H1 (cell line): ENCODE measurements at regions not wholly inside any gene's neighbourhood (a gene's known extent, or its start where the extent isn't known, plus 50 kb on each side); places are given as distances from the start of the nearest gene placed in this dataset.

Experiments
- CTCF ChIA-PET: fragments of 300-600 bp; sonication (Branson Sonifier 250); formaldehyde crosslinking; loops from one replicate; lab custom pipeline; 2021; ENCODE audit not compliant: partially characterized antibody; lab: Charles Lee
- POLR2A ChIA-PET: fragments of 300-600 bp; sonication (Branson Sonifier 250); formaldehyde crosslinking; loops from one replicate; lab custom pipeline; 2021; ENCODE audit warnings: inconsistent platforms; ENCODE audit not compliant: partially characterized antibody; lab: Charles Lee
- DNase-seq, 2 experiments: peaks; one replicate each; pipeline versions ENCODE4 v3.0.0 to v3.0.0-alpha.2; 2010 to 2022; ENCODE audit warnings: low spot score in 2 of 2, low read depth in 1 of 2, mixed read lengths in 1 of 2
- FAIRE-seq: peaks from 2 replicates; lab custom pipeline; 2011; peaks lifted over from hg19 to GRCh38; lab: Jason Lieb, UNC
- H2AFZ ChIP-seq: 2 replicates; pipeline ENCODE4 v1.8.1; 2012; ENCODE audit warnings: low read length, inconsistent platforms
- H2AK5ac ChIP-seq: 2 replicates; pipeline ENCODE4 v1.6.1; 2013; ENCODE audit warnings: low read depth, low read length
- H2BK120ac ChIP-seq: replicated peaks from 2 replicates; pipeline ENCODE3; 2013; ENCODE audit warnings: low read depth, low read length, inconsistent platforms
- H2BK12ac ChIP-seq: 2 replicates; pipeline ENCODE4 v1.6.1; 2013; ENCODE audit warnings: low read depth, low read length
- H2BK15ac ChIP-seq: 2 replicates; pipeline ENCODE4 v1.6.1; 2013; ENCODE audit warnings: low read length
- H2BK20ac ChIP-seq: 2 replicates; pipeline ENCODE4 v1.6.1; 2013; ENCODE audit warnings: low read length
- H2BK5ac ChIP-seq: 2 replicates; pipeline ENCODE4 v1.6.1; 2013; ENCODE audit warnings: low read depth, low read length
- H3K14ac ChIP-seq: 2 replicates; pipeline ENCODE4 v1.6.1; 2013; ENCODE audit warnings: inconsistent platforms; ENCODE audit not compliant: insufficient read length
- H3K18ac ChIP-seq: 2 replicates; pipeline ENCODE4 v1.6.1; 2013; ENCODE audit warnings: low read length; ENCODE audit errors: extremely low read depth
- H3K23ac ChIP-seq: 2 replicates; pipeline ENCODE4 v1.6.1; 2013; ENCODE audit warnings: inconsistent platforms; ENCODE audit not compliant: insufficient read length
- H3K23me2 ChIP-seq: 2 replicates; pipeline ENCODE4 v1.6.1; 2013; ENCODE audit warnings: low read depth, low read length
- H3K27ac ChIP-seq: 2 replicates; pipeline ENCODE4 v1.6.1; 2011; ENCODE audit warnings: low read depth, low read length, inconsistent platforms
- H3K27me3 ChIP-seq, 4 experiments: replicated peaks in 1 of 4; 1 replicate in 1 of 4; 2 replicates in 3 of 4; pipeline versions ENCODE4 v1.6.1 to v1.8.1; 2011 to 2013; ENCODE audit warnings: low read length in 3 of 4, mild to moderate bottlenecking in 3 of 4, inconsistent platforms in 2 of 4, mixed read lengths in 2 of 4, moderate library complexity in 1 of 4; ENCODE audit not compliant: control insufficient read depth in 3 of 4, insufficient read depth in 3 of 4; ENCODE audit errors: extremely low read depth in 1 of 4
- H3K36me3 ChIP-seq, 4 experiments: 2 replicates each; pipeline versions ENCODE4 v1.6.1 to v1.8.1; 2011 to 2013; ENCODE audit warnings: mild to moderate bottlenecking in 4 of 4, low read length in 3 of 4, moderate library complexity in 2 of 4, control low read depth in 1 of 4, inconsistent platforms in 1 of 4; ENCODE audit not compliant: insufficient read depth in 4 of 4, control insufficient read depth in 2 of 4
- H3K4ac ChIP-seq: replicated peaks from 2 replicates; pipeline ENCODE3; 2013; ENCODE audit warnings: low read length, low read depth, mixed read lengths, inconsistent platforms; ENCODE audit not compliant: insufficient read length
- H3K4me1 ChIP-seq, 4 experiments: replicated peaks in 1 of 4; 1 replicate in 1 of 4; 2 replicates in 3 of 4; pipeline versions ENCODE4 v1.6.1 to v1.8.1; 2011 to 2013; ENCODE audit warnings: low read length in 3 of 4, inconsistent platforms in 2 of 4, mixed read lengths in 1 of 4; ENCODE audit not compliant: insufficient read depth in 4 of 4, control insufficient read depth in 3 of 4
- H3K4me2 ChIP-seq, 2 experiments: 2 replicates each; pipeline versions ENCODE4 v1.6.1 to v1.8.1; 2011 to 2013; ENCODE audit warnings: low read depth in 2 of 2, low read length in 2 of 2, control low read depth in 1 of 2, inconsistent platforms in 1 of 2, mild to moderate bottlenecking in 1 of 2; ENCODE audit not compliant: insufficient read depth in 1 of 2
- H3K4me3 ChIP-seq, 4 experiments: fragments of 200-600, 300-600 bp in 1 of 4; sonication (generic), shearing (Covaris generic), sonication (Bioruptor Twin) in 1 of 4; 2 replicates each; pipeline versions ENCODE4 v1.5.1 to v1.8.1; 2011 to 2016; ENCODE audit warnings: low read length in 4 of 4, low read depth in 3 of 4, control low read depth in 2 of 4, inconsistent platforms in 2 of 4, mild to moderate bottlenecking in 2 of 4, mixed read lengths in 1 of 4, moderate library complexity in 1 of 4; ENCODE audit not compliant: insufficient read depth in 2 of 4; ENCODE audit errors: extremely low read depth in 1 of 4
- H3K56ac ChIP-seq: replicated peaks from 2 replicates; pipeline ENCODE3; 2013; ENCODE audit warnings: low read depth, mild to moderate bottlenecking, mixed read lengths, low read length, inconsistent platforms; ENCODE audit not compliant: insufficient read length
- H3K79me1 ChIP-seq: 2 replicates; pipeline ENCODE4 v1.6.1; 2013; ENCODE audit warnings: low read depth, low read length, control low read depth
- H3K79me2 ChIP-seq, 2 experiments: 2 replicates each; pipeline versions ENCODE4 v1.6.1 to v1.8.1; 2012 to 2013; ENCODE audit warnings: low read length in 2 of 2, mild to moderate bottlenecking in 2 of 2, inconsistent platforms in 1 of 2; ENCODE audit not compliant: insufficient read depth in 2 of 2, control insufficient read depth in 1 of 2
- H3K9ac ChIP-seq, 4 experiments: replicated peaks in 1 of 4; 1 replicate in 1 of 4; 2 replicates in 3 of 4; pipeline versions ENCODE4 v1.6.1 to v1.8.1; 2011 to 2013; ENCODE audit warnings: low read depth in 3 of 4, low read length in 3 of 4, control low read depth in 2 of 4, mild to moderate bottlenecking in 2 of 4, moderate library complexity in 2 of 4, inconsistent platforms in 1 of 4; ENCODE audit errors: extremely low read depth in 1 of 4
- H3K9me3 ChIP-seq, 2 experiments: 2 replicates each; pipeline versions ENCODE4 v1.6.1 to v1.8.1; 2012 to 2013; ENCODE audit warnings: mild to moderate bottlenecking in 2 of 2, moderate library complexity in 2 of 2, control low read depth in 1 of 2, inconsistent platforms in 1 of 2, low read depth in 1 of 2, low read length in 1 of 2, mixed read lengths in 1 of 2; ENCODE audit not compliant: insufficient read depth in 2 of 2
- H4K20me1 ChIP-seq, 2 experiments: replicated peaks in 1 of 2; 2 replicates each; pipeline versions ENCODE3 to v1.8.1; 2011 to 2013; ENCODE audit warnings: inconsistent platforms in 2 of 2, low read length in 2 of 2, mild to moderate bottlenecking in 1 of 2; ENCODE audit not compliant: insufficient read depth in 2 of 2, control insufficient read depth in 1 of 2
- H4K5ac ChIP-seq: 2 replicates; pipeline ENCODE4 v1.6.1; 2013; ENCODE audit warnings: low read length, low read depth, mixed read lengths, inconsistent platforms; ENCODE audit not compliant: insufficient read length
- H4K8ac ChIP-seq: 2 replicates; pipeline ENCODE4 v1.8.0; 2013; ENCODE audit warnings: mild to moderate bottlenecking, moderate library complexity, low read length, inconsistent platforms; ENCODE audit not compliant: insufficient read depth; ENCODE audit errors: extremely low read depth
- H4K91ac ChIP-seq: replicated peaks from 2 replicates; pipeline ENCODE3; 2013; ENCODE audit warnings: low read length, mixed read lengths, inconsistent platforms; ENCODE audit not compliant: insufficient read length
- CEBPB ChIP-seq: IDR thresholded peaks from 2 replicates; pipeline ENCODE4 v1.6.1; 2012; ENCODE audit warnings: low read depth, low read length
- GABPA ChIP-seq: IDR thresholded peaks from 2 replicates; pipeline ENCODE4 v1.6.1; 2011; ENCODE audit warnings: mild to moderate bottlenecking, low read length, moderate library complexity, borderline replicate concordance; ENCODE audit not compliant: insufficient read depth
- HDAC6 ChIP-seq: IDR thresholded peaks from one replicate; pipeline ENCODE4 v1.7.1; 2012; ENCODE audit warnings: low read depth, mild to moderate bottlenecking, inconsistent platforms, low read length, moderate library complexity
- JUND ChIP-seq: IDR thresholded peaks from 2 replicates; pipeline ENCODE4 v1.6.1; 2011; ENCODE audit warnings: mild to moderate bottlenecking, improper control_type of control experiment, low read length
- POLR2AphosphoS5 ChIP-seq: IDR thresholded peaks from 2 replicates; pipeline ENCODE4 v1.6.1; 2011; ENCODE audit warnings: low read depth, low read length
- RBBP5 ChIP-seq: IDR thresholded peaks from 2 replicates; pipeline ENCODE4 v1.7.1; 2012; ENCODE audit warnings: low read depth, mild to moderate bottlenecking, inconsistent platforms, low read length, moderate library complexity, borderline replicate concordance
- RXRA ChIP-seq: IDR thresholded peaks from 2 replicates; pipeline ENCODE4 v1.6.1; 2011; ENCODE audit warnings: low read depth, mild to moderate bottlenecking, low read length, moderate library complexity; ENCODE audit not compliant: insufficient read depth
- SP2 ChIP-seq: IDR thresholded peaks from 2 replicates; pipeline ENCODE4 v1.6.1; 2012; ENCODE audit warnings: mild to moderate bottlenecking, low read length, inconsistent platforms
- WGBS, 2 experiments: shearing (Covaris generic) in 1 of 2; methylation state at CpG; one replicate each; pipeline versions ENCODE4 v1.1.6 to v1.1.7; 2013 to 2015; ENCODE audit warnings: low lambda C conversion rate in 2 of 2, mixed read lengths in 2 of 2, inconsistent platforms in 1 of 2, low coverage in 1 of 2, missing lambda C conversion rate in 1 of 2; ENCODE audit not compliant: insufficient replicate concordance in 2 of 2, insufficient coverage in 1 of 2, insufficient read length in 1 of 2; ENCODE audit errors: extremely low coverage in 1 of 2, missing lambda C conversion rate in 1 of 2; 5-methylcytosine and 5-hydroxymethylcytosine counted together

DNA sequence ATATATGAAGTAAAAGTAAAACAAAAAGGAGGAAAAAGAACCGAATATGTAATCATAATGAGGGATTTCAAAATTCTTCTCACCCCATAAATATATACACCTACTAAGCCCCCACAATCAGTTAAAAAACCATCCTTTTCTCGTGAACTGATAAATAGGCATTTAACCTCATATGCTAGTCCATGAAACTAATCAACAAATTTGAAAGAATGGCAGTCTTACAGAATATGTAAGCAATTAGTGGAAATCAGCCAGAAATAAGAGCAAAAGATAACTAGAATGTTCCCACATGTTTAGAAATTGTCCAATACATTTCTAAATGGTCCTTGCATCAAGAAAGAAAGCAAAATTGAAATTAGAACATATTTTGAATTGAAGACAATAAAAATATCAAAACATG is 849.4 kb upstream of the CXADR start:
- H2BK120ac ChIP-seq, result no peak overlapping the region
- H2AFZ ChIP-seq, result no peak overlapping the region
- H2BK5ac ChIP-seq, result no peak overlapping the region
- H3K4me3 ChIP-seq, result no peak overlapping the region
- H3K79me1 ChIP-seq, result no peaks in the 10 kb centered on the region
- no peaks in the 10 kb centered on the region for H3K4me1 ChIP-seq
- 94% methylated on average over 2 of the region's 2 CpGs; no CpG with 5 or more reads in 1 of the 2 experiments for WGBS, 2 experiments
- FAIRE-seq, result no peak
- no peaks in the 10 kb centered on the region for H3K36me3 ChIP-seq
- H3K79me2 ChIP-seq, result no peaks in the 10 kb centered on the region
- DNase-seq, result no peak
- no peak overlapping the region for H3K14ac ChIP-seq
- H3K9ac ChIP-seq, result no peak overlapping the region
- no peak overlapping the region for H3K4me2 ChIP-seq
- no peak overlapping the region for H3K23ac ChIP-seq
- no peak overlapping the region for H3K27ac ChIP-seq
- no peak overlapping the region for H4K8ac ChIP-seq
- H3K27me3 ChIP-seq, result no peaks in the 10 kb centered on the region
- TF ChIP-seq RBBP5 (no peak), HDAC6 (no peak), POLR2AphosphoS5 (no peak), GABPA (no peak), CEBPB (no peak), SP2 (no peak), RXRA (no peak), JUND (no peak)
- no peaks in the 10 kb centered on the region for H4K20me1 ChIP-seq
- no peak overlapping the region for H3K4ac ChIP-seq
- no peak overlapping the region for H2BK12ac ChIP-seq
- H3K9me3 ChIP-seq, result no peaks in the 10 kb centered on the region
- H4K91ac ChIP-seq, result no peak overlapping the region
- H3K56ac ChIP-seq, result no peak overlapping the region
- no peak overlapping the region for H2BK20ac ChIP-seq
- no peaks in the 10 kb centered on the region for H3K23me2 ChIP-seq
- ChIA-PET POLR2A (no interaction called here), CTCF (no interaction called here)
- no peak overlapping the region for H2BK15ac ChIP-seq
- no peak overlapping the region for H3K18ac ChIP-seq
- H2AK5ac ChIP-seq, result no peak overlapping the region
- no peak overlapping the region for H4K5ac ChIP-seq
